UCSD-AML1 (cell line): ENCODE measurements at regions not wholly inside any gene's neighbourhood (a gene's known extent, or its start where the extent isn't known, plus 50 kb on each side); places are given as distances from the start of the nearest gene placed in this dataset.

Experiments
- DNase-seq: peaks from one replicate; lab custom pipeline; 2025; ENCODE audit not compliant: unreplicated experiment; lab: John Stamatoyannopoulos, UW

DNA sequence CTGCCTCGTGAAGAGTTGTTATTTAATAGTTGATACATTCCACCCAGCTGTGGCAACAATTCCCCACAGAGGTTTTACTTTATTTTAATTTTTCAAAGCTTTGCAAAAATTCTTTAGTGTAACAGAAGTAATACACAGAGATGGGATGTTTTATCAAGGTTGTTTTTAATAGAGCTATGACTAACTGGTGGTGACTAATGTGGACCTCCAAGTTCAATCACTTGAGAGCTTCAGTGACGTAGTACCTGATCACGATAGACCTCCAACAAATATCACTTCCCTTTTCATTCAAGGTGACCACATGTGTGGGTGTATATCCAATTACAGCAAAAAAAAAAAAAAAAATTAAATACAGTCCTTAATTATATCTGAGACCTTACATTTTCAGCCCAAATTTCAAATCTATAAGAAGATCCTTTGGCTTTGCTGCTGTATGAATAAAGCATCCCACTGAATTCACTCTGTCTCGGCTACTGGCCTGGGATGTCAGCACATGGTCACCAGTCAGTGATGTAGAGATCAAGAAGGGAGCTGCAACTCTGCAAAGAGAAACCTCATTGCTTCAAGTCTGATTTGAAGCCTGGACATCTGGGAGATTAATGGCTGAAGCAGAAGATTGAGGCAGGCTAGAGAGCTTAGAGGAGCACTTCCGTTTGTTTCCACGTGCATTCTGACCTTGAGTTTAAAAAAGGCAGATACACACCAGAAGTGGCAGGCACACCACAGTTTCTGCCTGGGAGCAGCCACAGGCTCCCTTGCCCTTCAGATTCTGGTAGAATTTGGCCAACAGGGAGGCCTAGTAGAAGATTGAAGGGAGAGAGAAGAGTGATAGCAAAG lies 345.9 kb upstream of the NOCT start:
- no peak for DNase-seq

GRCh38 chr4:138668309-138668708 lies 347.3 kb upstream of the NOCT start:
- no peak for DNase-seq

GRCh38 chr4:138666366-138666765 lies 349.2 kb upstream of the NOCT start:
- no peak for DNase-seq

- DNase-seq = no peak
These were observed 349.7 kb upstream of the NOCT start for GRCh38 chr4:138665851-138666250.

- no peak for DNase-seq
These were observed 351.7 kb upstream of the NOCT start for GRCh38 chr4:138663883-138664282.

DNA sequence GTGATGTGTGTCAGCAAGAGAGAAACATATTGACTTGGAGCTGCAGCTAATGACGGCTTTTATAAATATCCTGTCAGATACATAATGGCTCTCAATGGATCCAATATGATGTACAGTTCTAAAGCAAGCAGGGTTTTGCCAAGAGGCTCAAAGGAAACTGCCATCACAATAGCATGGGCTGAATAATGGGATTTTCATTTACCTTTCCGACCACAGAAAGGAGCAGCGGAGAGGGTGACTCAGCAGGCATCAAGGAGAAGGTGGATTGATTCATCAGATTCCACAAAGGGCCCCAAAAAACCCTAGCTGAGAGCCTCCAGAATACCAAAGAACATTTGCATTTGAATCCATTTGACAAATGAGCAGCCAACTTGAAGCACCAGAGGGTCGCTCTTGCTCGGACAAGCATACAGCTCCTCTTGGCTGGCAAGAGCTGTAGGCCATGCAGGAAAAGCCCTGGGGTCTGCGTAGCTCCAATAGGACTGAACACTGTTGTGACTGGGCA lies 355.7 kb upstream of the NOCT start:
- no peak for DNase-seq

DNA sequence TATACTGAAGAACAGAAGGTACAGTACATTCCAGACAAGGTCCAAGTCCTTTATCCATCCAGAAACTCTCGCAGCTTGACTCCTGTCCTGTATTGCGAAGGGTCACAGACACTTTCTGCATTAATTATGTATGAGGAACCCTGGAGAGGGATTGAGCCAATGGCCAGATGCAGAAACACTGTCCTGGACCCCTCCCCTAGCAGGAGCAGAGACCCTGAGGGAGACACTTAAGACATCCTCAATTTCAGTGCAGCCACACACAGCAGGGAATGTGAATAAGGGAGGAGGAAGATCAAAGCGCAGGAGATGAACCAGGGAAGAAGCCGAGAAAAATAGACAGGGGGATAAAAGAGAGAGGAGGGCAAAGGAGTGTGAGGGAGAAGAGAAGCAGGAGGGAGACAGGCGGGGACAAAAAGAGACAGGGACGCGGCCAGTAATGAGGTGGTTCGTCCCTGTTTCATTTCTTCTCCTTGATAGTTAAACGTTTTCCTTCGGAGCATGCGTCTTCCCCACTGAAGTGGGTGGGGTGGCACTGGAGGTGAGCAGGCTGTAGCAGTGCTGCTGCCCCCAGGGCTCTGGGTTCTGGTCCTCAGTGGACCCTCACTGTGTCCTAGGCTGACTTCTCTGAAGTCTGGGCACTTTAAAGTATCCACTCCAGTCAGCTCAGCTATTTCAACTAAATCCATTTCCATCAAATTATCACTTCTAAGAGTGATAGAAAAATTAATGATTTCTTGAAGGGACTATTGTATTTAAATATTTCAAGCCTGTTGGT lies 356.4 kb upstream of the NOCT start:
- no peak for DNase-seq

- DNase-seq = no peak
These were observed 357.1 kb upstream of the NOCT start for GRCh38 chr4:138658518-138658917.

- DNase-seq = no peak
These were observed 358.6 kb upstream of the NOCT start for GRCh38 chr4:138656990-138657389.

GRCh38 chr4:138655985-138656384 lies 359.6 kb upstream of the NOCT start:
- no peak for DNase-seq

GRCh38 chr4:138655286-138655685 lies 360.3 kb upstream of the NOCT start:
- DNase-seq = no peak

GRCh38 chr4:138650929-138651448 lies 364.6 kb upstream of the NOCT start:
- no peak for DNase-seq

- DNase-seq = no peak
These were observed 365.1 kb upstream of the NOCT start for GRCh38 chr4:138650495-138650894.

GRCh38 chr4:138647433-138647832 lies 368.1 kb upstream of the NOCT start:
- DNase-seq = no peak

- no peak for DNase-seq
These were observed 369.2 kb upstream of the NOCT start for GRCh38 chr4:138646383-138646782.

DNA sequence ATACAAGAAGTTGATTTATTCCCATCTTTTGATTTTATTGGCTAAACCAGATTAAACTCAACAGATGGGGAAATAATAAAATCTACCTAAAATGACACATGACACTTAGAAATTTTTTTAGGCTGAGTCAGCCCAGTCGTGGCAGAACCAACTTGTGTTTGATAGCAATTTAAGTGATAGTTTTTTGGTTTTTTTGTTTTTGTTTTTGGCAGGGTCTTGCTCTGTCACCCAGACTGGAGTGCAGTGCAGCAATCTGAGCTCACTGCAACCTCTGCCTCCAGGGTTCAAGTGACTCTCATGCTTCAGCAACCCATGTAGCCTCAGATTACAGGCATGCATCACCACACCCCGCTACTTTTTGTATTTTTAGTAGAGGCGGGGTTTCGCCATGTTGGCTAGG lies 370.3 kb upstream of the NOCT start:
- DNase-seq = no peak

GRCh38 chr4:138644322-138644721 lies 371.3 kb upstream of the NOCT start:
- no peak for DNase-seq

DNA sequence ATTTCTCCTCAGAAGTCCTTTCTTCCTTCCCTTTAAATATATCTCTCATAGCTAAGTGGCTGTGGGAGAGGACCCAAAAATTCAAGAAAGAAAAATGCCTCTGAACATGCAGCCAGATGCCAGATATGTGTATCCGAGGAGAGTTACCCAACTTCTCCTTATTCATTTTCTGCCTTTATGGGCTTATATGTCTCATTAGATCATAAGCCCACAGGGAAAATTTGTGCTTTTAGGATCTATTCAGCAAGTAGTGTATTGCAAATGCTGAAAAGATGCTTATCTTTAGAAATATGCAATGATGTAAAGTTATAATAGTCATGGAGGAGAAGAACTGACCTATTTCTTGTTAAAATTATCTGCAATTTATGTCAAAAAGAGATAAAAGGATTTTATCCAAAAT lies 371.8 kb upstream of the NOCT start:
- DNase-seq = no peak

DNA sequence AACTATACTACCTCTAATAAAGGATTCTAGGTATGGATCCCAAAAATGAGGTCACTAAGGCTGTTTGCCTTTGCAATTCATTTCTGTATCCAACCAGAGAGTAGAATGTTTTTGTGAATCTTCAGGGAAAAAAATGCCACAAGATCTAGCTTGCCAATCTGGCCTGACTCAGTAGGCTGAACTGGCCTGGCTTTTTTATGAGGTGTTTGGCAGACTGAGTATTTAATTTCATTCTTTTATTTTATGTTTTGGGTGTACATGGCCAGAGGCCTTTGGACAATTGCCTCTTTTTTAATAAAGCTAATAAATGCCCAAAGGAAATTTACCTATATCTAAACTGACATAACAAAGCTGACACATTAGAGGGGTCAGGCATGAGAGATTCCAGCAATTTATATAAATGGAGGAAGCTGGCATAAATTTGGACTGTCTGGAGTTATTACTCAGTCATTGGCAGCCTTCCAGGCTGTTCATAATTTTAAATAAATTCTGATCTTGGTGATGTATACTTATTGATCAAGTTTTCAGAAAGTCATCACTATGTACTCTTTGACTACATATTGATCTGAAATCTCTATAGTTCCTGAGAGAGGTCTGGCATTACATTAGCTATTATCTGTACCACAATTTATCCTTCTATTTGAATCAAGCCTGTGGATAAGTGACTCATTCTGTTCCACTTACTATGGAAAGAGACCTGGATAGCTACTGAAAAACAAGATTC lies 376.4 kb upstream of the NOCT start:
- no peak for DNase-seq

GRCh38 chr4:138636781-138637180 lies 378.8 kb upstream of the NOCT start:
- DNase-seq = no peak

DNA sequence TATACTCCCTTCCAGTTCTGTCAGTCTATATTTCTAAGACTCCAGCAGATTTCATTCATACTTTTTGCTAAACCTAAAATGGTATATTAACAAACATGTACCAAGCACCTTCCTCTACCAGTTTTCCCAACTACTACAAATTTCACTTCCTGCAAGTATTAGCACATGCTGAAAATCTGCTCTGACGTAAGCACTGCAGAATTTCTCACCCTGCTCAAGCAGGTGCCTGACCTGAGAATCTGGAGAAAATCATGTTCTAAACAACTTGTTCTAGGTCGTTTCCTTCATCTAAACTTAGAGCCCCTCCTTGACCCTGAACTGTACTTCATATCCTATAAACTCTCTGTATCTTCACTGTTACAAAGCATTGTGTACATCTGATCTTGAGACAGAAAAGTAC lies 380.7 kb upstream of the NOCT start:
- no peak for DNase-seq
